GM21619 (cell line): ENCODE measurements at regions not wholly inside any gene's neighbourhood (a gene's known extent, or its start where the extent isn't known, plus 50 kb on each side); places are given as distances from the start of the nearest gene placed in this dataset.
"Not testable (repeated sequence)": the region's sequence is repeated elsewhere in the genome, so short reads cannot be mapped to it uniquely, and the experiment has no call there.

Source experiments
- ATAC-seq: cut with Tn5 transposase; IDR thresholded peaks from one replicate; pipeline ENCODE4 v1.9.1; 2021; ENCODE audit not compliant: unreplicated experiment

- ATAC-seq, result no peak
Measured at GRCh38 chr18:65671621-65672415, 79.0 kb upstream of the CDH7 start.

GRCh38 chr18:65670145-65670544, 80.7 kb upstream of the CDH7 start:
- ATAC-seq, result not testable (repeated sequence)

- no peak for ATAC-seq
Measured at GRCh38 chr18:65661391-65661790, 89.4 kb upstream of the CDH7 start.

GRCh38 chr18:65659912-65660311, 90.9 kb upstream of the CDH7 start:
- no peak for ATAC-seq

- no peak for ATAC-seq
Measured at GRCh38 chr18:65659312-65659711, 91.5 kb upstream of the CDH7 start.

- ATAC-seq, result no peak
Measured at GRCh38 chr18:65651192-65651591, 99.6 kb upstream of the CDH7 start.

GRCh38 chr18:65632236-65632635, 118.6 kb upstream of the CDH7 start:
- ATAC-seq, result no peak

GRCh38 chr18:65631766-65632165, 119.0 kb upstream of the CDH7 start:
- no peak for ATAC-seq

- no peak for ATAC-seq
Measured at GRCh38 chr18:65628390-65628789, 122.4 kb upstream of the CDH7 start.

- ATAC-seq, result no peak
Measured at GRCh38 chr18:65623676-65624075, 127.1 kb upstream of the CDH7 start.

- no peak for ATAC-seq
Measured at GRCh38 chr18:65622436-65622835, 128.4 kb upstream of the CDH7 start.

GRCh38 chr18:65620076-65620696, 130.6 kb upstream of the CDH7 start:
- no peak for ATAC-seq

- ATAC-seq, result no peak
Measured at GRCh38 chr18:65610939-65611338, 139.9 kb upstream of the CDH7 start.

- ATAC-seq, result no peak
Measured at GRCh38 chr18:65608471-65608870, 142.3 kb upstream of the CDH7 start.

- ATAC-seq, result no peak
Measured at GRCh38 chr18:65607161-65607560, 143.7 kb upstream of the CDH7 start.

GRCh38 chr18:65606551-65607130, 144.2 kb upstream of the CDH7 start:
- no peak for ATAC-seq

GRCh38 chr18:65605352-65605751, 145.5 kb upstream of the CDH7 start:
- ATAC-seq, result not testable (repeated sequence)

GRCh38 chr18:65601775-65602174, 149.0 kb upstream of the CDH7 start:
- ATAC-seq, result no peak

GRCh38 chr18:65592435-65592834, 158.4 kb upstream of the CDH7 start:
- no peak for ATAC-seq

- ATAC-seq, result no peak
Measured at GRCh38 chr18:65587491-65587890, 163.3 kb upstream of the CDH7 start.

GRCh38 chr18:65582094-65582493, 168.7 kb upstream of the CDH7 start:
- not testable (repeated sequence) for ATAC-seq

- ATAC-seq, result no peak
Measured at GRCh38 chr18:65568866-65569265, 181.9 kb upstream of the CDH7 start.
